ENCODE measurements at regions not wholly inside any gene's neighbourhood (a gene's known extent, or its start where the extent isn't known, plus 50 kb on each side); places are given as distances from the start of the nearest gene placed in this dataset.

GRCh38 chr16:9399573-9399972 lies 308.1 kb downstream of the HAPSTR1 start:
- H4K20me1 ChIP-seq (ENCODE audit: insufficient read depth, low read length, poor library complexity, severe bottlenecking), result no peaks in the 10 kb centered on the region
- H3K4me2 ChIP-seq (ENCODE audit: low read depth, low read length, poor library complexity, severe bottlenecking), result no peak overlapping the region
- H3K36me3 ChIP-seq (ENCODE audit: insufficient read depth, low read length), result no peaks in the 10 kb centered on the region
- no peaks in the 10 kb centered on the region for H3F3A ChIP-seq (ENCODE audit: low read depth)
- no peak overlapping the region for H3K9ac ChIP-seq (ENCODE audit: low read depth, low read length, poor library complexity, severe bottlenecking)
- no peak for TF ChIP-seq EZH2phosphoT487 (IDR thresholded peaks at IDR 0.05; ENCODE audit: borderline replicate concordance)
- TF ChIP-seq, protein P1, sequence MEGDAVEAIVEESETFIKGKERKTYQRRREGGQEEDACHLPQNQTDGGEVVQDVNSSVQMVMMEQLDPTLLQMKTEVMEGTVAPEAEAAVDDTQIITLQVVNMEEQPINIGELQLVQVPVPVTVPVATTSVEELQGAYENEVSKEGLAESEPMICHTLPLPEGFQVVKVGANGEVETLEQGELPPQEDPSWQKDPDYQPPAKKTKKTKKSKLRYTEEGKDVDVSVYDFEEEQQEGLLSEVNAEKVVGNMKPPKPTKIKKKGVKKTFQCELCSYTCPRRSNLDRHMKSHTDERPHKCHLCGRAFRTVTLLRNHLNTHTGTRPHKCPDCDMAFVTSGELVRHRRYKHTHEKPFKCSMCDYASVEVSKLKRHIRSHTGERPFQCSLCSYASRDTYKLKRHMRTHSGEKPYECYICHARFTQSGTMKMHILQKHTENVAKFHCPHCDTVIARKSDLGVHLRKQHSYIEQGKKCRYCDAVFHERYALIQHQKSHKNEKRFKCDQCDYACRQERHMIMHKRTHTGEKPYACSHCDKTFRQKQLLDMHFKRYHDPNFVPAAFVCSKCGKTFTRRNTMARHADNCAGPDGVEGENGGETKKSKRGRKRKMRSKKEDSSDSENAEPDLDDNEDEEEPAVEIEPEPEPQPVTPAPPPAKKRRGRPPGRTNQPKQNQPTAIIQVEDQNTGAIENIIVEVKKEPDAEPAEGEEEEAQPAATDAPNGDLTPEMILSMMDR (conservative IDR thresholded peaks at IDR 0.05; ENCODE audit: low read length), result no peak
- H3K4me3 ChIP-seq (ENCODE audit: low read length, poor library complexity, severe bottlenecking), result no peak overlapping the region
- H3K9me2 ChIP-seq (replicated peaks; ENCODE audit: low read depth, low read length), result no peaks in the 10 kb centered on the region
- no peaks in the 10 kb centered on the region for H3K79me2 ChIP-seq (ENCODE audit: insufficient read depth, low read length)
- no peaks in the 10 kb centered on the region for H3K4me1 ChIP-seq (ENCODE audit: insufficient read depth, low read length, poor library complexity, severe bottlenecking)
- no peaks in the 10 kb centered on the region for H3K27me3 ChIP-seq (ENCODE audit: insufficient read depth, low read length, poor library complexity, severe bottlenecking)
- H3K9me3 ChIP-seq (ENCODE audit: insufficient read depth, low read depth, low read length), result no peaks in the 10 kb centered on the region
- no peak overlapping the region for H2AFZ ChIP-seq (ENCODE audit: low read length)

DNA sequence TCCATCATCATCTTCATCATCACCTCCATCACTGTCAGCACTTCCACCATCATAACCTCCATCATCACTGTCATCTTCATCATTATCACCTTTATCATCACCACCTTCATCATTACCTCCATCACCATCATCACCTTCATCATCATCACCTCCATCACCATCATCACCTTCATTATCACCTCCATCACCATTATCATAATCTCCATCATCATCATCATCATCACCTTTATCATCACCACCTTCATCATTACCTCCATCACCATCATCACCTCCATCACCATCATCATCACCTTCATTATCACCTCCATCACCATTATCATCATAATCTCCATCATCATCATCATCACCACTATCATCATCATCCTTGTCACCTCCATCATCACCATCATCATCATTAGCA lies 309.7 kb downstream of the HAPSTR1 start:
- H4K20me1 ChIP-seq (ENCODE audit: insufficient read depth, low read length, poor library complexity, severe bottlenecking), result no peaks in the 10 kb centered on the region
- no peak overlapping the region for H3K4me2 ChIP-seq (ENCODE audit: low read depth, low read length, poor library complexity, severe bottlenecking)
- no peaks in the 10 kb centered on the region for H3F3A ChIP-seq (ENCODE audit: low read depth)
- no peaks in the 10 kb centered on the region for H3K79me2 ChIP-seq (ENCODE audit: insufficient read depth, low read length)
- H3K9me2 ChIP-seq (replicated peaks; ENCODE audit: low read depth, low read length), result no peaks in the 10 kb centered on the region
- H3K4me3 ChIP-seq (ENCODE audit: low read length, poor library complexity, severe bottlenecking), result no peak overlapping the region
- no peaks in the 10 kb centered on the region for H3K36me3 ChIP-seq (ENCODE audit: insufficient read depth, low read length)
- H3K9me3 ChIP-seq (ENCODE audit: insufficient read depth, low read depth, low read length), result no peaks in the 10 kb centered on the region
- H3K9ac ChIP-seq (ENCODE audit: low read depth, low read length, poor library complexity, severe bottlenecking), result no peak overlapping the region
- no peaks in the 10 kb centered on the region for H3K4me1 ChIP-seq (ENCODE audit: insufficient read depth, low read length, poor library complexity, severe bottlenecking)
- TF ChIP-seq, protein P1 (conservative IDR thresholded peaks at IDR 0.05; ENCODE audit: low read length), result no peak
- no peak for TF ChIP-seq EZH2phosphoT487 (IDR thresholded peaks at IDR 0.05; ENCODE audit: borderline replicate concordance)
- H2AFZ ChIP-seq (ENCODE audit: low read length), result no peak overlapping the region
- H3K27me3 ChIP-seq (ENCODE audit: insufficient read depth, low read length, poor library complexity, severe bottlenecking), result no peaks in the 10 kb centered on the region

DNA sequence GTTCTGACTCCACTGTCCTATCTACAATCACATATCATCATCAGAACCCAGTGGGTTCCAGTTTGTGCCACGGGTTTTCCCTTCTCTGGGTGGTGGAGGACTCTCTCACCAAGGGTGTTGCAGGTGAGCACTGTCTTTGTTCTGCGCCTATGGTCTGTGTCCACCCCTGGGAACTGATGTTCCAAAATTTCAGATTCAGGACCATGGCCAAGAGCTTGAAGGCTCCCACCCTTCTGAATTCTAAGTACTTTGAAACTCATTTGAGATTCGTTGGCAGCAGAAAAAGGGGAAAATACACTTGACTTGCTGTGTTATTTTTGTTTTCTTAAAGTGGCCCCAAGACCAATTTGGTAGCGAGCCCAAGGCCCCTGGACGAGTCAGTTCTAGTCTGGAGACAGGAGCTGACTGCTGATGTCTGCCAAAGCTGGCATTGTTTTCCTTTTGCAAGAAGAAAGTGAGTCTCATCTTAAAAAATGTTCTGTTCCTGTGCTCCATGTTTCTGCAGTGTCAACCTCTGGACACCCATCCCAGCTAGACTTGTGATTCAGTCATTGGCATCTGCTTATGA lies 310.9 kb downstream of the HAPSTR1 start:
- no peak overlapping the region for H3K4me3 ChIP-seq (ENCODE audit: low read length, poor library complexity, severe bottlenecking)
- no peaks in the 10 kb centered on the region for H3K79me2 ChIP-seq (ENCODE audit: insufficient read depth, low read length)
- no peaks in the 10 kb centered on the region for H3K36me3 ChIP-seq (ENCODE audit: insufficient read depth, low read length)
- H2AFZ ChIP-seq (ENCODE audit: low read length), result no peak overlapping the region
- H3K4me1 ChIP-seq (ENCODE audit: insufficient read depth, low read length, poor library complexity, severe bottlenecking), result no peaks in the 10 kb centered on the region
- no peak overlapping the region for H3K4me2 ChIP-seq (ENCODE audit: low read depth, low read length, poor library complexity, severe bottlenecking)
- H3K9ac ChIP-seq (ENCODE audit: low read depth, low read length, poor library complexity, severe bottlenecking), result no peak overlapping the region
- no peaks in the 10 kb centered on the region for H3K9me2 ChIP-seq (replicated peaks; ENCODE audit: low read depth, low read length)
- H3K27me3 ChIP-seq (ENCODE audit: insufficient read depth, low read length, poor library complexity, severe bottlenecking), result no peaks in the 10 kb centered on the region
- H3K9me3 ChIP-seq (ENCODE audit: insufficient read depth, low read depth, low read length), result no peaks in the 10 kb centered on the region
- no peaks in the 10 kb centered on the region for H4K20me1 ChIP-seq (ENCODE audit: insufficient read depth, low read length, poor library complexity, severe bottlenecking)
- no peaks in the 10 kb centered on the region for H3F3A ChIP-seq (ENCODE audit: low read depth)
- TF ChIP-seq, protein P1 (conservative IDR thresholded peaks at IDR 0.05; ENCODE audit: low read length), result no peak
- TF ChIP-seq EZH2phosphoT487 (IDR thresholded peaks at IDR 0.05; ENCODE audit: borderline replicate concordance), result no peak
